MG63 (cell line): ENCODE measurements at regions not wholly inside any gene's neighbourhood (a gene's known extent, or its start where the extent isn't known, plus 50 kb on each side); places are given as distances from the start of the nearest gene placed in this dataset.

Experiments
- DNase-seq: peaks from one replicate; pipeline ENCODE4 v3.0.0-alpha.2; 2020
- H3K27me3 ChIP-seq: fragments of 250-450 bp; sonication (Bioruptor Pico); 2 replicates; pipeline ENCODE4 v1.5.1; 2020; ENCODE audit warnings: mild to moderate bottlenecking, moderate library complexity
- H3K36me3 ChIP-seq: fragments of 250-450 bp; sonication (Bioruptor Pico); 2 replicates; pipeline ENCODE4 v1.5.1; 2020; ENCODE audit warnings: mild to moderate bottlenecking, moderate library complexity
- H3K4me3 ChIP-seq: fragments of 250-450 bp; sonication (Bioruptor Pico); 2 replicates; pipeline ENCODE4 v1.5.1; 2020; ENCODE audit warnings: mild to moderate bottlenecking, moderate library complexity
- H3K9me3 ChIP-seq: fragments of 250-450 bp; sonication (Bioruptor Pico); 2 replicates; pipeline ENCODE4 v1.5.1; 2020; ENCODE audit warnings: mild to moderate bottlenecking, moderate library complexity

DNA sequence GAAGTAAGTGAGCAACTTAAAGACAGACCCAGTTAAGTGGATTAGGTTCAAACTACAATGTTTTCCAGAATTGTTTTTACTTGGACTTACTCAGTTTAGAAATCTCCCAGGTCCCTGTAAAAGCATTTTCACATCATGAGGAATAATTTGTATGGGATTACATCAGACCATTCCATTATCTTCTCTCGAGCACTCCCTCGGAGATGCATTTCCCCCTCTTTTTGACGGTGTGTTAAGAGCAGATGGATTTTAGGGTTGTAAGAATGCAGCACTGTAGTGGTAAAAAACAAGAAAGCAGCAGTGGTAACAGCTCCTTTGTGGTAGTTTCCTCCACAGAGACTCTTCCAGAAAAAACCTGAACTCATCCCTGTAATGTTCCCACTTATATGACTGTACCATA, 488.4 kb downstream of the BCAT1 start:
- no peak overlapping the region for H3K4me3 ChIP-seq
- no peaks in the 10 kb centered on the region for H3K9me3 ChIP-seq
- no peaks in the 10 kb centered on the region for H3K27me3 ChIP-seq
- no peaks in the 10 kb centered on the region for H3K36me3 ChIP-seq
- no peak for DNase-seq

DNA sequence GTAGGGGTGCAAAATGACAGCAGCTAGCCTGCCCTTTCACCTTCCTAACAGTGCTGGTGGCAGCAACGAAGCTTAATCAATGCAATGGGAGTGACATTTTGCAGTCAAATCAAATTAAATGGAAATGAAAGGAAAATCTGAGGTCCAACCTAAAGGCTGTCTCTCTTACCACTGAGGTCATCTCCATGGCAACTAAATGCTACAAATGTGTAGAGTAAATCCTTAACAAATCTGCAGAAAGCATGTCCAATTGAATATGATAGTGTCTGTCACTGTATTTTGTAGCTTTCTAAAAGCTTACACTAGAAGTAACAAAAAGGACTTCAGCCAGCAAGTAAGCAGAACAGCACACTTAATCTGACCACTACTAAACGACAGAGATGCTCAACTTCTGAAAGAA, 488.8 kb downstream of the BCAT1 start:
- Histone ChIP-seq H3K4me3 (no peak overlapping the region), H3K9me3 (no peaks in the 10 kb centered on the region), H3K36me3 (no peaks in the 10 kb centered on the region), H3K27me3 (no peaks in the 10 kb centered on the region)
- no peak for DNase-seq

DNA sequence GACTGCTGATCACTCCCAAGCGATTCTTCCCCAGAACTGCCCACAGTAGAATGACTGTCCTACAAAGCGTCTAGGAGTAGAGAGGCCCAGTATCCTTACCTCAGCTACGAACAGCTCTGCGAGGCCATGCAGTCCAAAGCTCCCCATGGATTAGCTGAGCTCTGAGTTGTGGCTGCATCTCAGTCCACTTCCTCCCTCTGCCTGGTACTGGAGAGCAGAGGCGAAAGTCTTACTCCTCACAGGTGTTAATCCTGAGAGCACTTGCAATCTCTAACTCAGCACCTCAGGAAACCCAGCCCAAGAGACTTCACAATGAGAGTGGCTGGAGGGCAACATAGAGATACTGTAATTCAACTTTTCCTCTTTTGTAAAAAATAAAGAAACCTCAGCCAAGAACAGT, 493.1 kb downstream of the BCAT1 start:
- no peaks in the 10 kb centered on the region for H3K27me3 ChIP-seq
- H3K4me3 ChIP-seq: no peak overlapping the region
- H3K9me3 ChIP-seq: no peaks in the 10 kb centered on the region
- no peak for DNase-seq
- H3K36me3 ChIP-seq: no peaks in the 10 kb centered on the region

DNA sequence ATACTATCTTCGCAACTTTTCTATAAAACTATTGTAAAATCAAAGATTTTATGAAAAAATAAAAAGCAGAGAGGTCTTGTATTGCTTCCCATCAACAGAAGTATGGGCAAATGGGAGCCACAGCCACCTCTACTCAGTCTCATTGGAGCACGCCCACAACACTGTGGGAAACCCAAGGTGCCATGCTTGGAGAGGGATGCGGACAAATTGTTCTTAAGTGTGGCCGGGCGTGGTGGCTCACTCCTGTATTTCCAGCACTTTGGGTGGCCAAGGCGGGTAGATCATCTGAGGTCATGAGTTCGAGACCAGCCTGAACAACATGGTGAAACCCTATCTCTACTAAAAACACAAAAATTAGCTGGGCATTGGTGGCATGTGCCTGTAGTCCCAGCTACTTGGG, 498.2 kb upstream of the SOX5 start:
- Histone ChIP-seq H3K4me3 (no peak overlapping the region), H3K9me3 (0 out of 2 replicates have a peak, but pooled peaks cover 2% of the 10 kb centered on the region), H3K27me3 (no peaks in the 10 kb centered on the region), H3K36me3 (no peaks in the 10 kb centered on the region)
- DNase-seq: no peak

DNA sequence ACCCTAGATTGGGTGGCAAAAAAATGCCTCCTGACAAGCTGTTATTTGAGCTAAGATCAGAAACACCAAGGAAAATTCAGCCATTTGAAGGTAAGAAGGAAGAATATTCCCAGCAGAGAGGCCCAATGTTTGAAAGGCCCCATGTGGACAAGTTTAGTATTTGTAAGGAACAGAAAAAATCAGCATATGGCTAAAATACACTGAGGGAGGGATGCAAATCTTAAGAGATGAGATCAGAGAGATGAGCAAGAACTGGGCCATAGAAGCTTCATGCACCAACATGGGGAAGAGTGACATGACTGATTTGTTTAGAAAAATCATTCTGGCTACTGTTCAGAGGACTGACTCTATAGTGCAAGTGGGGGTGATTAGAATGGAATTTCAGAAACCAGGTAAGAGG, 496.8 kb upstream of the SOX5 start:
- H3K36me3 ChIP-seq: no peaks in the 10 kb centered on the region
- H3K4me3 ChIP-seq: no peak overlapping the region
- no peak for DNase-seq
- H3K27me3 ChIP-seq: no peaks in the 10 kb centered on the region
- 0 out of 2 replicates have a peak, but pooled peaks cover 2% of the 10 kb centered on the region for H3K9me3 ChIP-seq

DNA sequence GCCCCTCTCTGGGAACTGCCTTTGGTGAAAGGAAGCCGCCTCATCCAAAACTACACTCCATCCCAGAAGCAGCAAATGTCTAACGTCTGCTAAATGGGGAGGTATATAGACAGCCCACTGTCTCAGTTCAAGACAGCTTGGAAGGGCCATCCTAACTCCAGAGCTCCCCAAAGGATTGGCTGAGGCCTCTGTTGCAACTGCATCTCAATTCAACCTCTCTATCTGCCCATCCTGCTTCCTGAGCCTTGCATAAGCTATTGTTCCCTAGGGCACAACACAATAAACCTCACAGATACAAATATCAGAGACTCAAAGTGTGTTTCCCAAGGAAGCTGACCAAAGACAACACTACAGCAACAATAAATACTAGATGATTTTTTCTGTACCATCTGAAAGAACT, 495.2 kb upstream of the SOX5 start:
- no peaks in the 10 kb centered on the region for H3K36me3 ChIP-seq
- DNase-seq: no peak
- no peaks in the 10 kb centered on the region for H3K27me3 ChIP-seq
- no peak overlapping the region for H3K4me3 ChIP-seq
- H3K9me3 ChIP-seq: 0 out of 2 replicates have a peak, but pooled peaks cover 2% of the 10 kb centered on the region

DNA sequence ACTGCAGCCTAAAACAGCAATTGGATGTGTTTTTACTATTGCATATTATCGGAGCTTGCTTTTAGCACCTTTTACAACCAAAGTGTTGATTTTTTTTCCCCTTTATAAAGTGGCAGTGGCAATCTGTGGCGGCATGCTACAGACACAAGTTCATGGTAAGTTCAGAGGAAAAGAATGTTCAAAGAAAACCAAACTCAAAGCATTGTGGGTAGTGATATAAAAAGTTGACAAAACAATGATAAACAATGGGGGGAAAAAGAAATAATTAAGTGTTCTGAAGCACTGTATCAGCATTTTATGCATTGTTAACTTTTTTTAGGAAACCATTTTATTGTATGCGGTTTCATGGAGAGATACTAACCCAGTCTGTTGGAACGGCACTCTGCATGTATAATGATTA, 492.0 kb upstream of the SOX5 start:
- H3K4me3 ChIP-seq: no peak overlapping the region
- no peak for DNase-seq
- H3K36me3 ChIP-seq: no peaks in the 10 kb centered on the region
- H3K27me3 ChIP-seq: no peaks in the 10 kb centered on the region
- H3K9me3 ChIP-seq: 0 out of 2 replicates have a peak, but pooled peaks cover 2% of the 10 kb centered on the region

DNA sequence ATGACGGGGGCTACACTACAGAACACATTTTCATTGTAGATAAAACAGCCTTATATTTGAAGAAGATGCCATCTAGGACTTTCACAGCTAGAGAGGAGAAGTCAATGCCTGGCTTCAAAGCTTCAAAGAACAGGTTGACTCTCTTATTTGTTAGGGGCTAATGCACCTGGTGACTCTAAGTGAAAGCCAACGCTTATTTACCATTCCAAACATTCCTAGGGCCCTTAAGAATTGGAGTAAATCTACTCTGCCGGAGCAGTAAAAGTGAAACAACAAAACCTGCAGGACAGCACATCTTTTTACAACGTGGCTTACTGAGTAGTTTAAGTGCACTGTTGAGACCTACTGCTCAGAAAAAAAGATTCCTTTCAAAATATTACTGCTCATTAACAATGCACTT, 487.2 kb upstream of the SOX5 start:
- no peak for DNase-seq
- H3K4me3 ChIP-seq: no peak overlapping the region
- no peaks in the 10 kb centered on the region for H3K27me3 ChIP-seq
- no peaks in the 10 kb centered on the region for H3K9me3 ChIP-seq
- no peaks in the 10 kb centered on the region for H3K36me3 ChIP-seq

DNA sequence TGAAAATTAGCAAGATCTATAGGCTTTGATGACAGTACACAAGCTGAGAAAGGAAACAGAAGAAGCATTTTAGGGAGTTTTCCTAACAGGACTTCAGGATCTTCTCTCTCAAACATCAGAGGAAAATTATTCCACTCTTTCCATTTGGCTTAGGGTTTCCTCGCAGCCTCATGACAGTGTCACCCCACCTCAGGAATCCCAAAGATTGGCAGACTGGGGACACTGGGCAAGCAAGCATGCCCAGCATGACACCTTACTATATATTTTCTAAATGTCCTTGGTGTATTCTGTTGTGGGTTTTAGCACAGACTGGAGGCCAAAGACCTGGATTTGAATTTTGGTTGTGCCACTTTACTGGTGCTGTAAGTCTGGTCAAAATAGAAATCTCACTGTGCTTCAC, 482.4 kb upstream of the SOX5 start:
- H3K4me3 ChIP-seq: no peak overlapping the region
- DNase-seq: no peak
- no peaks in the 10 kb centered on the region for H3K27me3 ChIP-seq
- no peaks in the 10 kb centered on the region for H3K9me3 ChIP-seq
- H3K36me3 ChIP-seq: no peaks in the 10 kb centered on the region

DNA sequence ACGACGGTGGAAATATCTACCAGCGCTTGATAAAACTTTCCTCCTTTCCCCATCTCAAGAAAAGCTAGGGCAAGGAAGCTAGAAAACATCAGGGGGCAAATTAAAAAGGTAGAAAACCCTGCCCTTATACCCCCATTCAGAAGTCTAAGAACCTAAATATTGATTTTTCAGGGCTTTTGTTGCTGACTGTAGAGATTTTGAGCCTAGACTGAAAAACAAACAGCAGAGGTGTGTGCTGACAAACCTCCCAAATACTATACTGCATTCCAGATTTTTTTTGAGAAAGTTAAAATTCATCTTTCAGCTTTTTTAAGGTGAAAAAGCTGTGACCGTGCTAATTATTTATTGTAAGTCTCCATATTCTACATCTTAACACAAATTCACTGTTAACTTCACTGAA, 478.3 kb upstream of the SOX5 start:
- Histone ChIP-seq H3K9me3 (no peaks in the 10 kb centered on the region), H3K36me3 (no peaks in the 10 kb centered on the region), H3K27me3 (no peaks in the 10 kb centered on the region), H3K4me3 (no peak overlapping the region)
- no peak for DNase-seq

DNA sequence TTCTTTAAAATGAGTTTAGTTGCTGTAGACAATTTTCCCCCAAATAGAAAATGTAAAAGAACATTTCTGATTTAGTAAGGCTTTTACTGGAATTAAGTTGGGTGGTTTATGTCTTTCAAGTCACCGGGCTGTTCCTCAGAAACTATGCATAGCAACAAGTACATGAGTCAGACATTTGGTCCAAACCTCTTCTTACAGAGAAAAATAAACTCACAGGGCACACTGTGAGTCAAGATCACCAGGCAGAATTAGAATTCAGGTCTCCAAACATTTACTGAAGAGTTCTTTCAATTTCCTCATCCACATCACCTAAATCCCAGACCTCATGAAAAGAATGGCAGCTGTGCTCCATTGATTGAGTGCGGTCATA, 476.1 kb upstream of the SOX5 start:
- Histone ChIP-seq H3K9me3 (no peaks in the 10 kb centered on the region), H3K27me3 (no peaks in the 10 kb centered on the region), H3K36me3 (no peaks in the 10 kb centered on the region), H3K4me3 (no peak overlapping the region)
- DNase-seq: no peak

DNA sequence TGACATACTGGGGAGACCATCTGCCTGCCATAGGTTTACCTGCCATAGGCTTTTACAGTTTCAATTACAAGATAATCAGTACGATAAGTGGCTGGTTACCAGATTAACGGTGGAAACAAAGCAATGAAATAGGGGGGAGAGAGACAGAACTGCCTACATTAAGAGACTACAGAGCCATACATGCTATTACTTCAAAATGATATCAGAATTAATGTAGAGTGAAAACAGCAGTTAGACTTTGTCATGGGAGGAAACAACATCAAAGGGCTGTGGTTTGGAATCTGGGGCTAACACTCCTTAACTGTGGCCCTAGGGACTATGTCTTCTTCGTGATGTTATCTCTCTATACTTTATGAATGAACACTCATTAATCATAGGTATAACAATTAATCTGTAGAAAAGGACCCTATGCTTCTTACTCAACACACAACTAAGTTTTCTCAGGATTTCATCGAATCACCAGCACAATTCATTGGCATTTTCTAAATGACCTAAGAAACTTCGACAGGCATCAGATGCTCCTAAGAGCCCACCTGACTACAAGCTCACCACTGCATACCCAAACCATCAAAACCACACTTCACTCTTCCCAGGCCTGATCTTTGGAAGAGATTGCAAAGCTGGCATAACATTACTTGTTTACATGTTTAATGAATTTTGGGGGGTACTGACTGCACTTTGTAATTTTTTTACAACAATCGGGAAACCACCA, 475.6 kb upstream of the SOX5 start:
- H3K27me3 ChIP-seq: no peaks in the 10 kb centered on the region
- no peak for DNase-seq
- H3K9me3 ChIP-seq: no peaks in the 10 kb centered on the region
- H3K4me3 ChIP-seq: no peak overlapping the region
- H3K36me3 ChIP-seq: no peaks in the 10 kb centered on the region

DNA sequence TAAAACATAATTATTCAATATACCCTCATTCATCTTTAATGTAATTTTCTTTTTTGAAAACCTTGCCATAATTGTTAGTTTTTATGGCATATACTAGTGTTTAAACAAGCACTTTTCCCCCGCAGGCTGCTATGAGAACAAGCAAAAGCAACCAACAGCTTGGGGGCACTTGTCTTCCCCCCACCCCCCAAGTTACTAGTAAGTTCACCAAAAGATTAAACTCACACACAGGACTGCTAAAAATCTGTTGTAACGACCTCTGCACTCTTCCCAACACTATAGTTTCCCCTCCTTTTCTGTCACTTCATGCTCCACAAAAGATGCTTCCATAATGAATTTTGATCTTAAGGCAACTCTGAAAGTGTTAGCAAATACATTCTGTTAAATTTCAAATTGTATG, 474.9 kb upstream of the SOX5 start:
- Histone ChIP-seq H3K36me3 (no peaks in the 10 kb centered on the region), H3K9me3 (no peaks in the 10 kb centered on the region), H3K27me3 (no peaks in the 10 kb centered on the region), H3K4me3 (no peak overlapping the region)
- DNase-seq: no peak

DNA sequence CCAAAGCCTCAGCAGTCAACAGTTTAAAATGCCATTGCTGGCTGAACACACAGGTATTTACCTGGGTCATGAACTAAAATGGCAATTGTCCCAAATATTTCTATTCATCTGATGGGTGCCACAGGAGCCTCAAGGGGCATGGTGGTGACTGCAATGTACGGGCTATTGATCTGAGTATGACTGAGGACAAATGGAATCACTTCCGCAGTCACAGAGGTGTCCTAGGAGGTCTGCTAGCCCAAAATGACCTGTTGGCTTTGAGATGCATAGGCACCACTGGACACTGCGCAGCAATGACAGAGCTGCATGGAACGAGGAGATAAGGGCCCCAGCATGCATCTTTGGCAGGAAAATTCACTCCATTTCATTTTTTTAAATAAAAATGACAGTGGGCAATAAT, 474.1 kb upstream of the SOX5 start:
- no peaks in the 10 kb centered on the region for H3K9me3 ChIP-seq
- H3K27me3 ChIP-seq: no peaks in the 10 kb centered on the region
- no peaks in the 10 kb centered on the region for H3K36me3 ChIP-seq
- no peak for DNase-seq
- H3K4me3 ChIP-seq: no peak overlapping the region

DNA sequence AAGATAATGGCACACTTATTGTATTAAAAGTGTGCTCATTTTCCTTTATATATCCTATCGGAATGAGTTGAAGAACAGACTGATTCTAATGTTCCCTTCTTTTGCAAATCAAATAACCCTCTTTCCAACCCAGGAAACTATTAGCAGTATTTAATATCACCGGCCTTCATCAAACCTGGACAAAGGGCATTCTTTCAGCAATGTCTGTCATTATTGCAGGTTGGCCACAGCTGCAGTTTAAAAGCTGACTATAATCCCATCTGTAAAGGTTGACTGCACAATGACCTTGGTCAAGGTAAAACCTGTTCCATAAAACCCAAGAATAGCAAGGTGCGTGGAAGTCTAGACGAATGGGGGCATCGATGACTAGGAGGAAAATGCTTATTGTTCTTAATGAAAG, 472.3 kb upstream of the SOX5 start:
- no peak for DNase-seq
- Histone ChIP-seq H3K9me3 (no peaks in the 10 kb centered on the region), H3K27me3 (no peaks in the 10 kb centered on the region), H3K36me3 (no peaks in the 10 kb centered on the region), H3K4me3 (no peak overlapping the region)

DNA sequence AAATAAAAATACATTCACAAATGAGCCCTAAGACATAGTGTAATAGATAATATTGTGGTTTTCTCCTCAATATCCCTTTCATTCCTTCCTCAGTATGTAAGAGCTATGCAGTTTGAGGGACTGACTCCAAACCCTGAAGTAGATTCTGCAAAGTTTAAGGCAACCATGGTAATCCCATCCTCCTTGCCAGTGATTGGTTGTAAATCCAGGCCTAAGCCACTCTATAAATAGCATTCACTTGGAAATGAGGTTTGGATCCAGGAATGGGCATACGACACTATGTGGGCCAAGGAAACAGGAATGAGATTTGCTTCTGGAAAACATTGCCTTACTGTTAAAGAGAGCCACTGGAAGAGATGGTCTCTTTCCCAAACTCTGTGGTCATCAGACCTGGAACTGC, 468.7 kb upstream of the SOX5 start:
- no peaks in the 10 kb centered on the region for H3K9me3 ChIP-seq
- no peak for DNase-seq
- no peak overlapping the region for H3K4me3 ChIP-seq
- no peaks in the 10 kb centered on the region for H3K27me3 ChIP-seq
- no peaks in the 10 kb centered on the region for H3K36me3 ChIP-seq

DNA sequence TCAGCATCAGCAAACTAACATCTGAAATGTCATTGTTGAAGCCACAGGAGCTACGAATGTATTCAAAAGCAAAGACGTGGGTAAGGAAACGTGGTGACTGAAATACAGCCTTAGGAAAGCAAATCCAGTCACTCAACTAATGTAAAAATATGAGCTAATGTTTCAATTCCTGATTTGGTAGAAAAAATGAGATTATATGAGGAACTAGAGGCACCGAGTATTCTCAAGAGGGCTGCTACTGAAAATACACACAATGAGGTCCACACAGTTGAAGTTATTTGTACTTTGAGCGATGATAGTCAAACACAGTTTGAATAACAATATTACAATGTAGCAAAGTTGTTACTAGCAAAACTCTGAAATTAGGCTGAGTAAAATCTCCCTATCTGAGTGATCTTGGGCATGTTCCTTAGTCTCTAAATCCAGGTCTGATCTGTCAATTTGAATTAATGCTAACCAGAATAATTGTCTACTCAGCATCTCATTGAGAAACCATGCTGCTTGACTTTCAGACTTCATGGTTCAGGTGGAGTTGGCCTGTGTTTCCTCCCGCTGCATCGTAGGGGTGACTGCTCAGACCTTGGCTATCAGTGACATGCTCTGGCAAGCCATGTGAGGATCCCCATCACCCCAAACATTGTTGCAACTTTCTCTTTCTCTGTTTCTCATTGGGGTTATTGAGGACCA, 467.1 kb upstream of the SOX5 start:
- no peaks in the 10 kb centered on the region for H3K9me3 ChIP-seq
- H3K4me3 ChIP-seq: no peak overlapping the region

DNA sequence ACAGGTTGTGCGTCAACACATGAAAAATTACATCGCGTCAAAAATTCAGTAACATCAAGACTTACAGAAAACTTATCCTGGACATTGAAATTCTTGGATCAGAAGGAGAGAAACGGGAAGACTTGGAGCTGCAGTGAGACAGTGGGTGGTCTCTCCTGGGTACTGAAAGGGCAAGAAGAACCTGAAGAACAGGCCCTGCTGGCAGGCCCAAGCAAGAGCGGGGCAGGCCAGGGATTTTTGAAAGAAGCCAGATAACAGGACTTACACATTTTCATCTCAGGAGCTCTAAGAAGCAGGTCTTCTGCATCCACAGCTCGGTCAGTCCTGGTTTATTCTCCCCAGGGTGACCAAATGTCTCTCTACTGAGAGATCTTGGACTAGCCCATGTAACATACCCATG, 466.5 kb upstream of the SOX5 start:
- H3K4me3 ChIP-seq: no peak overlapping the region
- H3K9me3 ChIP-seq: no peaks in the 10 kb centered on the region
- no peak for DNase-seq
- no peaks in the 10 kb centered on the region for H3K36me3 ChIP-seq
- H3K27me3 ChIP-seq: no peaks in the 10 kb centered on the region

More for the DNA sequence above, 467.1 kb upstream of the SOX5 start:
- no peak for DNase-seq
- H3K27me3 ChIP-seq: no peaks in the 10 kb centered on the region
- H3K36me3 ChIP-seq: no peaks in the 10 kb centered on the region
